Caco-2 (cell line): ENCODE measurements at regions not wholly inside any gene's neighbourhood (a gene's known extent, or its start where the extent isn't known, plus 50 kb on each side); places are given as distances from the start of the nearest gene placed in this dataset.

Source experiments
- BruUV-seq: library from RNA; stranded (reverse); fragments of 400-500 nt; replicated peaks from 2 replicates; lab custom pipeline; 2021; lab: Mats Ljungman, UMichigan
- CTCF ChIA-PET: fragments of 300-600 bp; sonication (Branson Sonifier 250); formaldehyde crosslinking; loops from one replicate; lab custom pipeline; 2022; ENCODE audit warnings: antibody characterized with exemption; lab: Charles Lee
- POLR2A ChIA-PET: fragments of 300-600 bp; sonication (Branson Sonifier 250); formaldehyde crosslinking; loops from one replicate; lab custom pipeline; 2022; ENCODE audit warnings: antibody characterized with exemption; lab: Charles Lee
- DNase-seq, 2 experiments: peaks; one replicate each; pipeline versions ENCODE4 v3.0.0 to v3.0.0-alpha.2; 2020 to 2022
- H3K27me3 ChIP-seq: replicated peaks from 2 replicates; pipeline ENCODE4 v1.6.0; 2011; ENCODE audit warnings: low read length; ENCODE audit not compliant: control insufficient read depth, insufficient read depth
- H3K36me3 ChIP-seq: 2 replicates; pipeline ENCODE4 v1.5.1; 2011; ENCODE audit warnings: low read length; ENCODE audit not compliant: control insufficient read depth, insufficient read depth
- H3K4me1 ChIP-seq: fragments of 250-450 bp; sonication (Bioruptor Pico); 2 replicates; pipeline ENCODE4 v1.5.1; 2020; ENCODE audit warnings: mild to moderate bottlenecking
- H3K4me3 ChIP-seq: 2 replicates; pipeline ENCODE4 v1.5.1; 2011; ENCODE audit warnings: low read depth, mild to moderate bottlenecking, control low read depth, low read length
- H3K9me3 ChIP-seq: fragments of 250-450 bp; sonication (Bioruptor Pico); 2 replicates; pipeline ENCODE4 v1.5.1; 2020; ENCODE audit warnings: mild to moderate bottlenecking, moderate library complexity
- H3K27ac Mint-ChIP-seq: one replicate; pipeline ENCODE4 v1.8.0; 2022; ENCODE audit warnings: mixed read lengths; ENCODE audit not compliant: unreplicated experiment
- H3K27me3 Mint-ChIP-seq: one replicate; pipeline ENCODE4 v1.8.0; 2022; ENCODE audit warnings: mixed read lengths; ENCODE audit not compliant: insufficient read depth, unreplicated experiment
- H3K36me3 Mint-ChIP-seq: one replicate; pipeline ENCODE4 v1.8.0; 2022; ENCODE audit warnings: mild to moderate bottlenecking, mixed read lengths; ENCODE audit not compliant: insufficient read depth, unreplicated experiment
- H3K4me1 Mint-ChIP-seq: one replicate; pipeline ENCODE4 v1.8.0; 2022; ENCODE audit warnings: low read depth, mixed read lengths; ENCODE audit not compliant: unreplicated experiment
- H3K4me3 Mint-ChIP-seq: one replicate; pipeline ENCODE4 v1.8.0; 2022; ENCODE audit warnings: mild to moderate bottlenecking, moderate library complexity, mixed read lengths; ENCODE audit not compliant: unreplicated experiment
- H3K9me3 Mint-ChIP-seq: one replicate; pipeline ENCODE4 v1.8.0; 2022; ENCODE audit warnings: mixed read lengths; ENCODE audit not compliant: unreplicated experiment
- CTCF ChIP-seq, 2 experiments: fragments of 200-600 bp in 1 of 2; IDR thresholded peaks; 1 replicate in 1 of 2; 2 replicates in 1 of 2; pipeline versions ENCODE4 v1.5.1 to v1.8.0; 2011 to 2022; ENCODE audit warnings: antibody characterized with exemption in 1 of 2, control low read depth in 1 of 2, inconsistent platforms in 1 of 2, low read depth in 1 of 2, low read length in 1 of 2, mild to moderate bottlenecking in 1 of 2, moderate library complexity in 1 of 2; ENCODE audit not compliant: insufficient read depth in 1 of 2, severe bottlenecking in 1 of 2, unreplicated experiment in 1 of 2
- intact Hi-C: fragments of 100-400 bp; cut with micrococcal nuclease; formaldehyde crosslinking; loops from one replicate; pipeline ENCODE4 v1.10.0; 2022; ENCODE audit not compliant: unreplicated experiment

DNA sequence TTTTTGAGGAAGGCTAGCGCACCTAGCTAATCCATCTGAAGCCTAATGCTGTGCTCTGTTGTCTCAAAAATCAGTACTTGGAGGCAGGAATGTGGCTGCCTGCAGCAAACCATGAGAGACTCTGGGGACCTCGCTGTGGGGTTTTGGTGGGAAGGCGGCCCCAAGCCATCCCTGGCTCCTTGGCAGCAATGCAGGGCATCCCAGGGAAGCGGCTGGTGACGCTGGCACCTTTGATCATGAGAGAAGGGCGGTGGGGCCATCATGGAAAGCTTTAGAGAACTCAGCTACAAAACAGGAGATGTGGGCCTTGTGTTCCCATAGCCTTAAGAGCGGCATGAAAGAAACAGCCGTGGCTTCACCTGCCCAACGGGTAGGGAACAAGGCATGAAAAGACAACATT, 101.1 kb upstream of the SFSWAP start:
- Mint-ChIP-seq H3K4me3 (no peak overlapping the region), H3K4me1 (no peaks in the 10 kb centered on the region), H3K27ac (no peak overlapping the region), H3K36me3 (no peaks in the 10 kb centered on the region), H3K9me3 (no peaks in the 10 kb centered on the region), H3K27me3 (peaks cover 26% of the 10 kb centered on the region)
- no peaks in the 10 kb centered on the region for H3K36me3 ChIP-seq
- intact Hi-C loops: loop anchor here (5.0 kb wide), 1 partner anchor 223 kb away; no protein-coding TSS in a partner anchor
- no peaks in the 10 kb centered on the region for H3K9me3 ChIP-seq
- BruUV-seq: no TSS peak
- POLR2A ChIA-PET: no interaction called here
- CTCF ChIA-PET: no interaction called here
- H3K4me3 ChIP-seq: no peak overlapping the region
- no peaks in the 10 kb centered on the region; the same call in 1 of the 2 replicates for H3K27me3 ChIP-seq
- TF ChIP-seq CTCF (IDR thresholded peaks at IDR 0.05; ENCODE audit: insufficient read depth in 1 of 2, low read depth in 1 of 2, low read length in 1 of 2, severe bottlenecking in 1 of 2, unreplicated experiment in 1 of 2): no peak
- no peak for DNase-seq
- no peaks in the 10 kb centered on the region for H3K4me1 ChIP-seq

- Mint-ChIP-seq H3K9me3 (no peaks in the 10 kb centered on the region), H3K4me1 (no peaks in the 10 kb centered on the region), H3K27me3 (peaks cover 30% of the 10 kb centered on the region), H3K36me3 (no peaks in the 10 kb centered on the region), H3K27ac (no peak overlapping the region), H3K4me3 (no peak overlapping the region)
- no TSS peak for BruUV-seq
- POLR2A ChIA-PET: no interaction called here
- H3K4me3 ChIP-seq: no peak overlapping the region
- H3K27me3 ChIP-seq: no peaks in the 10 kb centered on the region; the same call in 1 of the 2 replicates
- no peak for DNase-seq
- intact Hi-C loops: no loop called here
- H3K4me1 ChIP-seq: no peaks in the 10 kb centered on the region
- no peaks in the 10 kb centered on the region for H3K9me3 ChIP-seq
- no peak for TF ChIP-seq CTCF (IDR thresholded peaks at IDR 0.05; ENCODE audit: insufficient read depth in 1 of 2, low read depth in 1 of 2, low read length in 1 of 2, severe bottlenecking in 1 of 2, unreplicated experiment in 1 of 2)
- no peaks in the 10 kb centered on the region for H3K36me3 ChIP-seq
- CTCF ChIA-PET: no interaction called here
These were observed 100.7 kb upstream of the SFSWAP start for GRCh38 chr12:131610181-131610580.

GRCh38 chr12:131610891-131611290, 100.0 kb upstream of the SFSWAP start:
- Histone ChIP-seq H3K27me3 (no peaks in the 10 kb centered on the region), H3K4me3 (no peak overlapping the region), H3K36me3 (no peaks in the 10 kb centered on the region), H3K4me1 (no peaks in the 10 kb centered on the region), H3K9me3 (no peaks in the 10 kb centered on the region)
- Mint-ChIP-seq H3K27me3 (peaks cover 35% of the 10 kb centered on the region), H3K27ac (no peak overlapping the region), H3K4me1 (no peaks in the 10 kb centered on the region), H3K9me3 (no peaks in the 10 kb centered on the region), H3K4me3 (no peak overlapping the region), H3K36me3 (no peaks in the 10 kb centered on the region)
- ChIA-PET POLR2A (no interaction called here), CTCF (no interaction called here)
- intact Hi-C loops: no loop called here
- no peak for DNase-seq
- no TSS peak for BruUV-seq
- no peak for TF ChIP-seq CTCF (IDR thresholded peaks at IDR 0.05; ENCODE audit: insufficient read depth in 1 of 2, low read depth in 1 of 2, low read length in 1 of 2, severe bottlenecking in 1 of 2, unreplicated experiment in 1 of 2)
